Neural cell (in vitro differentiated cells): ENCODE measurements at regions not wholly inside any gene's neighbourhood (a gene's known extent, or its start where the extent isn't known, plus 50 kb on each side); places are given as distances from the start of the nearest gene placed in this dataset.

Experiments used
- H2AFZ ChIP-seq: fragments of 200-600, 300-800 bp; sonication (generic), shearing (Covaris generic); 2 replicates; pipeline ENCODE4 v1.6.0; 2014; ENCODE audit warnings: low read depth, mild to moderate bottlenecking, antibody characterized with exemption, low read length, moderate library complexity
- H3F3A ChIP-seq: fragments of 200-600 bp; shearing (Covaris generic); 2 replicates; pipeline ENCODE4 v1.6.1; 2016; ENCODE audit warnings: mild to moderate bottlenecking, moderate library complexity, mixed read lengths, antibody characterized with exemption, low read length; ENCODE audit not compliant: insufficient read depth, poor library complexity, severe bottlenecking
- H3K27ac ChIP-seq: fragments of 200-600, 300-800 bp; sonication (generic), shearing (Covaris generic); 2 replicates; pipeline ENCODE4 v1.5.1; 2014; ENCODE audit warnings: mild to moderate bottlenecking, low read length, moderate library complexity
- H3K27me3 ChIP-seq: fragments of 300-800, 200-600 bp; sonication (generic), shearing (Covaris generic); 2 replicates; pipeline ENCODE4 v1.6.0; 2014; ENCODE audit warnings: mild to moderate bottlenecking, low read depth, low read length, moderate library complexity; ENCODE audit not compliant: insufficient read depth
- H3K36me3 ChIP-seq: fragments of 300-800, 200-600 bp; sonication (generic), shearing (Covaris generic); 2 replicates; pipeline ENCODE4 v1.5.1; 2014; ENCODE audit warnings: mild to moderate bottlenecking, antibody characterized with exemption, low read length, moderate library complexity; ENCODE audit not compliant: insufficient read depth
- H3K4me2 ChIP-seq: fragments of 300-800, 200-600 bp; sonication (generic), shearing (Covaris generic); 2 replicates; pipeline ENCODE4 v1.6.0; 2014; ENCODE audit warnings: mild to moderate bottlenecking, low read length
- H3K4me3 ChIP-seq: fragments of 300-800, 200-600 bp; sonication (generic), shearing (Covaris generic); 2 replicates; pipeline ENCODE4 v1.5.1; 2014; ENCODE audit warnings: mild to moderate bottlenecking, low read length, moderate library complexity
- H3K79me2 ChIP-seq: fragments of 200-600 bp; shearing (Covaris generic); replicated peaks from 2 replicates; pipeline ENCODE4 v1.6.0; 2014; ENCODE audit warnings: mild to moderate bottlenecking, low read length, moderate library complexity; ENCODE audit not compliant: insufficient read depth
- H3K9ac ChIP-seq: fragments of 300-800, 200-600 bp; sonication (generic), shearing (Covaris generic); 2 replicates; pipeline ENCODE4 v1.6.1; 2016; ENCODE audit warnings: mild to moderate bottlenecking, low read length, mixed read lengths
- H3K9me2 ChIP-seq: fragments of 200-600 bp; shearing (Covaris generic); 2 replicates; pipeline ENCODE4 v1.6.1; 2016; ENCODE audit warnings: mild to moderate bottlenecking, low read length, mixed read lengths; ENCODE audit not compliant: insufficient read depth
- H3K9me3 ChIP-seq: fragments of 200-600, 300-800 bp; sonication (generic), shearing (Covaris generic); 2 replicates; pipeline ENCODE4 v1.6.1; 2016; ENCODE audit warnings: mild to moderate bottlenecking, mixed run types, low read length, moderate library complexity, mixed read lengths
- H4K20me1 ChIP-seq: fragments of 200-600 bp; shearing (Covaris generic); 2 replicates; pipeline ENCODE4 v1.6.1; 2016; ENCODE audit warnings: mild to moderate bottlenecking, mixed run types; ENCODE audit not compliant: insufficient read depth
- EP300 ChIP-seq: fragments of 450-650 bp; conservative IDR thresholded peaks from 2 replicates; pipeline ENCODE4 v1.6.1; 2014; ENCODE audit warnings: antibody characterized with exemption, mild to moderate bottlenecking, moderate library complexity; ENCODE audit not compliant: poor library complexity, severe bottlenecking
- EZH2 ChIP-seq: fragments of 200-600, 300-800 bp; shearing (Covaris generic), sonication (generic); IDR thresholded peaks from 2 replicates; pipeline ENCODE4 v1.6.1; 2014; ENCODE audit warnings: antibody characterized with exemption, low read length, borderline replicate concordance, mild to moderate bottlenecking; ENCODE audit not compliant: insufficient read depth, poor library complexity, severe bottlenecking
- MXI1 ChIP-seq: fragments of 450-650 bp; conservative IDR thresholded peaks from 2 replicates; pipeline ENCODE4 v1.6.1; 2014; ENCODE audit warnings: antibody characterized with exemption, mild to moderate bottlenecking; ENCODE audit not compliant: poor library complexity, severe bottlenecking
- POLR2AphosphoS5 ChIP-seq: IDR thresholded peaks from 2 replicates; pipeline ENCODE4 v1.6.1; 2012
- RAD21 ChIP-seq: fragments of 450-650 bp; conservative IDR thresholded peaks from 2 replicates; pipeline ENCODE4 v1.6.1; 2014; ENCODE audit warnings: antibody characterized with exemption, mild to moderate bottlenecking, moderate library complexity
- REST ChIP-seq: IDR thresholded peaks from 2 replicates; pipeline ENCODE4 v1.6.1; 2012; ENCODE audit warnings: borderline replicate concordance
- SMC3 ChIP-seq: fragments of 450-650 bp; conservative IDR thresholded peaks from 2 replicates; pipeline ENCODE4 v1.6.1; 2014; ENCODE audit warnings: antibody characterized with exemption, mild to moderate bottlenecking, moderate library complexity; ENCODE audit not compliant: poor library complexity
- TAF1 ChIP-seq: IDR thresholded peaks from 2 replicates; pipeline ENCODE4 v1.6.1; 2012; ENCODE audit warnings: low read depth
- TF ChIP-seq, protein P1 (sequence below): fragments of 450-650 bp; IDR thresholded peaks from 2 replicates; pipeline ENCODE4 v1.5.1; 2014; ENCODE audit warnings: antibody characterized with exemption, mild to moderate bottlenecking, moderate library complexity; ENCODE audit not compliant: poor library complexity, severe bottlenecking

DNA sequence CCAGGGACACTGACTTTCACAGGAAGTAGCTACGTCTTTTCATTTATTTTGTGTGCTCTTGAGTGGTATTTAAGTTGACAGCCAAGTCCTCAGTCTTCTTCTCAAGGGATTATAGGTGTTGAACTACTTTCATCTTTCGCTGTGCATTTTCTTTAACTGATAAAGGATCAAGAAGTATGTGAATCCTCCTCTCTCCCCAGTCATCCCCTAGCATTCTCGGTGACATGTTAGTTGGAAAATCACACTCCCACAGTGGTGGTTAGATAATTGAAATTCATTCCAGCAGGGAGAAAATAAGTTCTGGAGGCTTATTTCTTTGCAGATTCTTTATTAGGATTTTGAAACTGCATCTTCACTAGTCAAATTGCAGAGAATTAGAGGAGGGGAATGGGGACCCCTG lies 569.4 kb downstream of the MEI4 start:
- H3K9ac ChIP-seq, result no peak overlapping the region
- no peaks in the 10 kb centered on the region for H3K79me2 ChIP-seq
- no peak overlapping the region for H3K4me2 ChIP-seq
- peak overlapping the region; percentile 7 for H3K4me3 ChIP-seq
- no peak overlapping the region for H2AFZ ChIP-seq
- H3K9me2 ChIP-seq, result no peaks in the 10 kb centered on the region
- H4K20me1 ChIP-seq, result no peaks in the 10 kb centered on the region
- no peak overlapping the region for H3K27ac ChIP-seq
- H3K36me3 ChIP-seq, result no peaks in the 10 kb centered on the region
- TF ChIP-seq EP300, result no peak
- TF ChIP-seq SMC3, result no peak
- TF ChIP-seq POLR2AphosphoS5, result no peak
- TF ChIP-seq MXI1, result no peak
- no peak for TF ChIP-seq REST
- no peak for TF ChIP-seq RAD21
- TF ChIP-seq EZH2, result no peak
- no peak for TF ChIP-seq TAF1
- TF ChIP-seq, protein P1, sequence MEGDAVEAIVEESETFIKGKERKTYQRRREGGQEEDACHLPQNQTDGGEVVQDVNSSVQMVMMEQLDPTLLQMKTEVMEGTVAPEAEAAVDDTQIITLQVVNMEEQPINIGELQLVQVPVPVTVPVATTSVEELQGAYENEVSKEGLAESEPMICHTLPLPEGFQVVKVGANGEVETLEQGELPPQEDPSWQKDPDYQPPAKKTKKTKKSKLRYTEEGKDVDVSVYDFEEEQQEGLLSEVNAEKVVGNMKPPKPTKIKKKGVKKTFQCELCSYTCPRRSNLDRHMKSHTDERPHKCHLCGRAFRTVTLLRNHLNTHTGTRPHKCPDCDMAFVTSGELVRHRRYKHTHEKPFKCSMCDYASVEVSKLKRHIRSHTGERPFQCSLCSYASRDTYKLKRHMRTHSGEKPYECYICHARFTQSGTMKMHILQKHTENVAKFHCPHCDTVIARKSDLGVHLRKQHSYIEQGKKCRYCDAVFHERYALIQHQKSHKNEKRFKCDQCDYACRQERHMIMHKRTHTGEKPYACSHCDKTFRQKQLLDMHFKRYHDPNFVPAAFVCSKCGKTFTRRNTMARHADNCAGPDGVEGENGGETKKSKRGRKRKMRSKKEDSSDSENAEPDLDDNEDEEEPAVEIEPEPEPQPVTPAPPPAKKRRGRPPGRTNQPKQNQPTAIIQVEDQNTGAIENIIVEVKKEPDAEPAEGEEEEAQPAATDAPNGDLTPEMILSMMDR, result no peak
- H3K9me3 ChIP-seq, result no peaks in the 10 kb centered on the region
- H3K27me3 ChIP-seq, result no peaks in the 10 kb centered on the region
- no peaks in the 10 kb centered on the region for H3F3A ChIP-seq

DNA sequence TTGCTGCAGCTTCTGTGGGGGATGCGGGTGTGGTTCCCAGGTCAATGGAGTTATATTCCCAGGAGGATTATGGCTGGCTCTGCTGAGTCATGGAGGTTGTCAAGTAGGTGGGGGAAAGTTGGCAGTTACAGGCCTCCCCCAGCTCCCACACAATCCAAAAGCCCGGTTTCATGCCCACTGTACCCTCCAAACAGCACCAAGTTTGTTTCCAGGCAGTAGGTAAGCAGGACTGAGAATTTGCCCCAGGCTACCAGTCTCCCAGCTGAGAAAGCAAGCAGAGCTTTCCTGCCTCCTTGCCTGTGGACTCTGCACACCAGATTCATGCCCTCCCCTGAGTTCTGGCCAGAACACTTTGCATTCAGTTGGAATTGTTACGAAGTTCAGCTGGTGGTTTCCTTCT lies 578.2 kb downstream of the MEI4 start:
- TF ChIP-seq, protein P1, result no peak
- no peak for TF ChIP-seq RAD21
- no peak for TF ChIP-seq REST
- TF ChIP-seq SMC3, result no peak
- no peak for TF ChIP-seq EZH2
- no peak for TF ChIP-seq TAF1
- no peak for TF ChIP-seq MXI1
- no peak for TF ChIP-seq POLR2AphosphoS5
- no peak overlapping the region for H3K9ac ChIP-seq
- H3K27ac ChIP-seq, result no peak overlapping the region
- H2AFZ ChIP-seq, result no peak overlapping the region
- no peaks in the 10 kb centered on the region for H3K9me2 ChIP-seq
- no peak overlapping the region for H3K4me3 ChIP-seq
- H3K4me2 ChIP-seq, result no peak overlapping the region
- no peaks in the 10 kb centered on the region for H3K9me3 ChIP-seq
- no peaks in the 10 kb centered on the region for H3K36me3 ChIP-seq
- no peaks in the 10 kb centered on the region for H4K20me1 ChIP-seq
- no peaks in the 10 kb centered on the region for H3K27me3 ChIP-seq
- no peaks in the 10 kb centered on the region for H3F3A ChIP-seq
- H3K79me2 ChIP-seq, result no peaks in the 10 kb centered on the region
